PC-9 (cell line): ENCODE measurements at regions not wholly inside any gene's neighbourhood (a gene's known extent, or its start where the extent isn't known, plus 50 kb on each side); places are given as distances from the start of the nearest gene placed in this dataset.

Experiments
- BruUV-seq: library from RNA; stranded (reverse); fragments of 400-500 nt; replicated peaks from 2 replicates; lab custom pipeline; 2021; lab: Mats Ljungman, UMichigan
- CTCF ChIA-PET: fragments of 300-600 bp; sonication (Branson Sonifier 250); formaldehyde crosslinking; loops from one replicate; lab custom pipeline; 2022; ENCODE audit warnings: antibody characterized with exemption; lab: Charles Lee
- POLR2A ChIA-PET: fragments of 300-600 bp; sonication (Branson Sonifier 250); formaldehyde crosslinking; loops from one replicate; lab custom pipeline; 2022; ENCODE audit warnings: antibody characterized with exemption; ENCODE audit not compliant: unreplicated experiment; lab: Charles Lee
- DNase-seq, 2 experiments: peaks; one replicate each; pipeline versions ENCODE4 v3.0.0 to v3.0.0-alpha.2; 2015 to 2022; ENCODE audit warnings: mixed read lengths in 1 of 2
- H2AFZ ChIP-seq: fragments of 200-600 bp; sonication (generic); 2 replicates; pipeline ENCODE4 v1.8.1; 2017; ENCODE audit warnings: antibody characterized with exemption
- H3F3A ChIP-seq: fragments of 200-600 bp; sonication (generic); 2 replicates; pipeline ENCODE4 v1.8.1; 2017; ENCODE audit warnings: antibody characterized with exemption, mild to moderate bottlenecking, low read depth; ENCODE audit not compliant: insufficient read depth
- H3K27ac ChIP-seq: fragments of 200-600 bp; sonication (generic); 2 replicates; pipeline ENCODE4 v1.6.1; 2016; ENCODE audit warnings: mixed run types
- H3K27me3 ChIP-seq: fragments of 200-600 bp; sonication (generic); 2 replicates; pipeline ENCODE4 v1.6.1; 2016; ENCODE audit warnings: low read depth, mixed run types; ENCODE audit not compliant: insufficient read depth
- H3K36me3 ChIP-seq: fragments of 200-600 bp; sonication (generic); 2 replicates; pipeline ENCODE4 v1.6.1; 2016; ENCODE audit warnings: low read depth, mixed run types
- H3K4me1 ChIP-seq: fragments of 200-600 bp; sonication (generic); replicated peaks from 2 replicates; pipeline ENCODE4 v1.6.1; 2016; ENCODE audit warnings: mixed run types; ENCODE audit not compliant: insufficient read depth
- H3K4me2 ChIP-seq: fragments of 200-600 bp; sonication (generic); 2 replicates; pipeline ENCODE4 v1.6.1; 2017; ENCODE audit warnings: mixed run types
- H3K4me3 ChIP-seq: fragments of 200-600 bp; sonication (generic); 2 replicates; pipeline ENCODE4 v1.6.1; 2016; ENCODE audit warnings: mixed run types
- H3K79me2 ChIP-seq: fragments of 200-600 bp; sonication (generic); 2 replicates; pipeline ENCODE4 v1.6.1; 2017; ENCODE audit warnings: low read depth, mixed run types
- H3K9me2 ChIP-seq: fragments of 200-600 bp; sonication (generic); 2 replicates; pipeline ENCODE4 v1.8.1; 2017; ENCODE audit warnings: mild to moderate bottlenecking; ENCODE audit not compliant: insufficient read depth
- H3K9me3 ChIP-seq: fragments of 200-600 bp; sonication (generic); 2 replicates; pipeline ENCODE4 v1.8.1; 2016; ENCODE audit warnings: low read depth; ENCODE audit not compliant: insufficient read depth
- H4K20me1 ChIP-seq: fragments of 200-600 bp; sonication (generic); 2 replicates; pipeline ENCODE4 v1.8.1; 2017; ENCODE audit not compliant: insufficient read depth
- EZH2 ChIP-seq: fragments of 200-600 bp; sonication (generic); IDR thresholded peaks from 2 replicates; pipeline ENCODE4 v1.8.0; 2017; ENCODE audit warnings: antibody characterized with exemption, low read depth
- intact Hi-C: fragments of 100-400 bp; cut with micrococcal nuclease; formaldehyde crosslinking; loops from one replicate; pipeline ENCODE4 v1.10.0; 2022; ENCODE audit not compliant: unreplicated experiment
- TF ChIP-seq, protein P1 (sequence below): fragments of 200-600 bp; sonication (generic); conservative IDR thresholded peaks from 2 replicates; pipeline ENCODE4 v1.6.1; 2017; ENCODE audit warnings: mixed run types, antibody characterized with exemption, mild to moderate bottlenecking, moderate library complexity

DNA sequence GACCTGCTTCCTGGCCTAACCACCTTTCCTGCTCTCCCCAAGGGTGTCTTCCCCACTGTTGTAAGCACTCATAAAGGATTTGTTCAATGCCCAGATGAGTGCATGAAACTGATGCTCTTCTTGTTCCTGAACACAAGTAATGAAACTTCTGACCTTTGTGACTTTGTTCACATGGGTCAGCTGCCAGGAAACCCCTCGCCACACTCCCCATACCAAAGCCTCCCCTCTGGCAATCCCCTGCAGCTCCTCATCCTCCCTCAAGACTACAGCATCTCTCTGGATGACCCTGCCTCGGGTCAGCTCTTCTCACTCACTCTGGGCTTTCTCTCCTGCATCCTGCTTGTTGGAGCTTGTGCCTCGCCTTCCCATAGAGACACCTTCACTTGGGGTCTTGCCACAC, 72.2 kb upstream of the SPTLC1 start:
- H3K4me2 ChIP-seq: no peak overlapping the region
- H3K36me3 ChIP-seq: no peaks in the 10 kb centered on the region
- H3K4me3 ChIP-seq: no peak overlapping the region
- H4K20me1 ChIP-seq: no peaks in the 10 kb centered on the region
- no peaks in the 10 kb centered on the region for H3K79me2 ChIP-seq
- DNase-seq: no peak
- CTCF ChIA-PET: interaction anchor here (0.6 kb wide), 1 partner anchor 347 kb away, joined by 3 read pairs; no protein-coding TSS in a partner anchor
- POLR2A ChIA-PET: interaction anchor here (0.6 kb wide), 1 partner anchor 516 kb away, joined by 5 read pairs; no protein-coding TSS in a partner anchor
- H3K4me1 ChIP-seq: peaks cover 6% of the 10 kb centered on the region
- no peak for TF ChIP-seq EZH2
- TF ChIP-seq, protein P1, sequence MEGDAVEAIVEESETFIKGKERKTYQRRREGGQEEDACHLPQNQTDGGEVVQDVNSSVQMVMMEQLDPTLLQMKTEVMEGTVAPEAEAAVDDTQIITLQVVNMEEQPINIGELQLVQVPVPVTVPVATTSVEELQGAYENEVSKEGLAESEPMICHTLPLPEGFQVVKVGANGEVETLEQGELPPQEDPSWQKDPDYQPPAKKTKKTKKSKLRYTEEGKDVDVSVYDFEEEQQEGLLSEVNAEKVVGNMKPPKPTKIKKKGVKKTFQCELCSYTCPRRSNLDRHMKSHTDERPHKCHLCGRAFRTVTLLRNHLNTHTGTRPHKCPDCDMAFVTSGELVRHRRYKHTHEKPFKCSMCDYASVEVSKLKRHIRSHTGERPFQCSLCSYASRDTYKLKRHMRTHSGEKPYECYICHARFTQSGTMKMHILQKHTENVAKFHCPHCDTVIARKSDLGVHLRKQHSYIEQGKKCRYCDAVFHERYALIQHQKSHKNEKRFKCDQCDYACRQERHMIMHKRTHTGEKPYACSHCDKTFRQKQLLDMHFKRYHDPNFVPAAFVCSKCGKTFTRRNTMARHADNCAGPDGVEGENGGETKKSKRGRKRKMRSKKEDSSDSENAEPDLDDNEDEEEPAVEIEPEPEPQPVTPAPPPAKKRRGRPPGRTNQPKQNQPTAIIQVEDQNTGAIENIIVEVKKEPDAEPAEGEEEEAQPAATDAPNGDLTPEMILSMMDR: no peak
- intact Hi-C loops: no loop called here
- H3K9me3 ChIP-seq: no peaks in the 10 kb centered on the region
- H3K27ac ChIP-seq: no peak overlapping the region
- no peaks in the 10 kb centered on the region for H3K27me3 ChIP-seq
- BruUV-seq: no TSS peak
- no peaks in the 10 kb centered on the region for H3K9me2 ChIP-seq
- no peak overlapping the region for H2AFZ ChIP-seq
- no peaks in the 10 kb centered on the region for H3F3A ChIP-seq

- H3K4me3 ChIP-seq: no peak overlapping the region
- H3K9me3 ChIP-seq: no peaks in the 10 kb centered on the region
- peaks cover 2% of the 10 kb centered on the region for H3K4me1 ChIP-seq
- H4K20me1 ChIP-seq: no peaks in the 10 kb centered on the region
- no peaks in the 10 kb centered on the region for H3K9me2 ChIP-seq
- intact Hi-C loops: no loop called here
- H3K27ac ChIP-seq: no peak overlapping the region
- DNase-seq: no peak
- POLR2A ChIA-PET: no interaction called here
- H3K36me3 ChIP-seq: no peaks in the 10 kb centered on the region
- no peaks in the 10 kb centered on the region for H3K27me3 ChIP-seq
- no peak overlapping the region for H2AFZ ChIP-seq
- no peaks in the 10 kb centered on the region for H3F3A ChIP-seq
- TF ChIP-seq, protein P1: no peak
- no peak for TF ChIP-seq EZH2
- CTCF ChIA-PET: no interaction called here
- no peak overlapping the region for H3K4me2 ChIP-seq
- no TSS peak for BruUV-seq
- H3K79me2 ChIP-seq: no peaks in the 10 kb centered on the region
Measured at GRCh38 chr9:92186631-92187030, 71.4 kb upstream of the SPTLC1 start.

DNA sequence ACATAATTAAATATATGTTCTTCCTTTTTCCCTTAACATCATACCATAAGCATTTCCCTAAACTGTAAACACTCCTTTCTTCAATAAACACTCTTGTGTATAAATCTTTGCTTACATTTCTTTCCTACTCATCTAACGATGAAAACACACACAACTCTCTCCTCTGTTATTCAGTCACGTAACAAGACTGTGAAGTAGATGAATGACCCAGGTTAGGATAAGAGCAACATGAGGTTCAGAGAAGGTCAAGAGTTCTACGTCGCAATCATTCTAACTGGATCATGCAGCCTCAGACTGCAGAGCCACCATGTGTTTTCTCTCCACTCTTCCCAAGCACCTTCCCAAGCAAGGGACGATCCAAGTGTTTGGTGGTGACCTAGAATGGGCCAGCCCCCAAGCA, 70.5 kb upstream of the SPTLC1 start:
- no peak overlapping the region for H3K4me3 ChIP-seq
- DNase-seq: no peak
- TF ChIP-seq, protein P1: no peak
- TF ChIP-seq EZH2: no peak
- no peaks in the 10 kb centered on the region for H3K27me3 ChIP-seq
- POLR2A ChIA-PET: no interaction called here
- H3K4me2 ChIP-seq: no peak overlapping the region
- no peaks in the 10 kb centered on the region for H3K36me3 ChIP-seq
- H3K9me2 ChIP-seq: no peaks in the 10 kb centered on the region
- H3F3A ChIP-seq: no peaks in the 10 kb centered on the region
- H4K20me1 ChIP-seq: no peaks in the 10 kb centered on the region
- H3K27ac ChIP-seq: no peak overlapping the region
- CTCF ChIA-PET: no interaction called here
- no peaks in the 10 kb centered on the region for H3K79me2 ChIP-seq
- H2AFZ ChIP-seq: no peak overlapping the region
- H3K9me3 ChIP-seq: no peaks in the 10 kb centered on the region
- intact Hi-C loops: no loop called here
- no TSS peak for BruUV-seq
- no peaks in the 10 kb centered on the region for H3K4me1 ChIP-seq
